ENCODE measurements at regions not wholly inside any gene's neighbourhood (a gene's known extent, or its start where the extent isn't known, plus 50 kb on each side); places are given as distances from the start of the nearest gene placed in this dataset.
"Not testable (repeated sequence)": the region's sequence is repeated elsewhere in the genome, so short reads cannot be mapped to it uniquely, and the experiment has no call there.

DNA sequence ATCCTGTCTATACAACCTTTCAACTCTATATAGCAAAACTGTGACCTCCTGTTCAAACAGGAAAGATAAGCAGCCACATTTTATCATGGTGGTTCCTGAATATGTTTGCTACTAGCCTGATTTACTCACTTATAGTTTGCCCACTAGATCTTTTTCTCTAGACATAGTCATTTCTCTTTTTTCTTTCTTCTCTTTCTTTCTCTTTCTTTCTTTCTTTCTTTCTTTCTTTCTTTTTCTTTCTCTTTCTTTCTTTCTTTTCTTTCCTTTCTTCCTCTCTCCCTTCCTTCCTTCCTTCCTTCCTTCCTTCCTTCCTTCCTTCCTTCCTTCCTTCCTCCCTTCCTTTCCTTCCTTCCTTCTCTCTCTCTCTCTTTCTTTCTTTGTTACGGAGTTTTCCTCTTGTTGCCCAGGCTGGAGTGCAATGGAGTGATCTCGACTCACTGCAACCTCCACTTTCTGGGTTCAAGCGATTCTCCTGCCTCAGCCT is 142.0 kb upstream of the TBL1XR1 start:
- not testable (repeated sequence) for DNase-seq

DNA sequence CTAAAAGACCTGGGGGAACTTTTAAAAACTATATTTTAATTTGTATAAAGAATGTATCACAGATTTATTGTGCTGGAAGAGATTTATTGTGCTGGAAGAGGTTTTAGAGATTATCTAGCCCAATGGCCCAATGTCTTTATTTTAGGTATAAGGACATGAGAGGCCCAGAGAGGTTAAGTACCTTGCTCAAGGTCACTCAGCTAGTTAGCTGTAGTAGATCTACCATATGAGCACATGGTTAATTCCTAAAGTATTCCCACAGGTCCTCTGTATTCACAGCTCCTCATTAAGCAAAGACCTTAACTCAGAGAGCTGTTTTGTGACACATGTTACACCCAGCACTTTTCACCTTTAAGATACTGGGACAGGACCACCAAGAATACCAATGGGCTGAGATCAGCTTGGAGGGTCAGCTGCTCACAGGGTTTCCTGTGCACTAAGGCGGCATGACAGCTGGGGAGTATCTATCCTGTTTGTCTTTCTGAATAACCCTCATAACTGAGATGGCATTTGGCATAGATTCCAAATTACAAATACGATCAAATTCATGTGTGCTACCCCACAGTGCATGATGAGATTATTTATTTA is 143.1 kb upstream of the TBL1XR1 start:
- DNase-seq = no peak

DNA sequence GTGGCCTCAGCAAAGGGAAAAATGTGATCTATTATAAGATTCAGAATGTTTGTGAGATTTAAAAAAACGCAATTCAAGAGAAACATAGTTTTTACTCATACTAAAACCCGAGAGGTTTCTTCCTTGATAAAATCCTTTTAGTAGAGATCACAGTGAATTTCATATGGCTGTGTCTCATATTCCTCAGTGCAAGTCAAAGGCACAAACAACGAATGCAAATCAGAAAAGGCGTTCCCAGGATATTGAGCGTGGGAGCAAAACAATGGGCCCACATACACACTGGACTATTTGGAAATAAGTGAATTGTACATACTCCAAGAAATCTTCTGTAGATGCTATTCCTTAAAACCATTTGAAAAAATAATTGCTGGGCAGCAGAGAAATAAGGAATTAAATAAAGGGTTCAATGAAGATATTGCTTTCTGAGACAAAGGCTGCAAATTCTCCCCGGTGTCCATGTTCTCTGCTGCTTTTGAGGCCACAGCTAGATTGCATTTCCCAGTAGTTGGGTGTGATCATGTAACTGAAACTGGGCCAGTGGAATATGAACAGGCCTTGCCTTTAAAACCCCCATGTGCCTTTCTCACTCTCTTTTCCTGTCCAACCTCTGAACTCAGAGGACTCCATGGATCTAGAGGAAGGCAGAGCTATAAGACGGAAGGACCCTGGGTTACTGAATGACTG is 144.6 kb upstream of the TBL1XR1 start:
- no peak for DNase-seq

DNA sequence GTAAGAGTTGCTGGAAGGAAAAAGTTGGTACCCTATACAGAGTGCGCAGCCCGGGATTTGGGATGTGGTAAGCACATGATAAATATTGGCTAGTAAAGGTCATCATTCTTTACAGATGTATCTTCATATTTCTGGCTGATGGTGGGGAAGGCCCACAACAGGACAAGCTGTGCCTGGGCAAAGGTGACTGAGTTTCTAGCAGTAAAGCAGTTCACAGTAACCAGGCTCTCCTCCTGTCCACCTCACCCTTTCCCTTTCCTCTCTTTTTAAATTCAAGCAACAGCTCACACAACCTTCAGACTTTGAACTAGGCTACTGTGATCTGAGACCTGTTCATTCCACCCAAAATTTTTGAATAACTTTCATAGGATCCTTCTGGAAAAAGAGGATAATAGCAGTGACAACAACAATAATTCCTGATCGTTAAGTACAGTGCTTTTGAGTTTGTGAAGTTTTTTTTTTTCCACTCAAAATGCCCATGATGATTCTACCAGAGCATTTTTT is 145.9 kb upstream of the TBL1XR1 start:
- no peak for DNase-seq

DNA sequence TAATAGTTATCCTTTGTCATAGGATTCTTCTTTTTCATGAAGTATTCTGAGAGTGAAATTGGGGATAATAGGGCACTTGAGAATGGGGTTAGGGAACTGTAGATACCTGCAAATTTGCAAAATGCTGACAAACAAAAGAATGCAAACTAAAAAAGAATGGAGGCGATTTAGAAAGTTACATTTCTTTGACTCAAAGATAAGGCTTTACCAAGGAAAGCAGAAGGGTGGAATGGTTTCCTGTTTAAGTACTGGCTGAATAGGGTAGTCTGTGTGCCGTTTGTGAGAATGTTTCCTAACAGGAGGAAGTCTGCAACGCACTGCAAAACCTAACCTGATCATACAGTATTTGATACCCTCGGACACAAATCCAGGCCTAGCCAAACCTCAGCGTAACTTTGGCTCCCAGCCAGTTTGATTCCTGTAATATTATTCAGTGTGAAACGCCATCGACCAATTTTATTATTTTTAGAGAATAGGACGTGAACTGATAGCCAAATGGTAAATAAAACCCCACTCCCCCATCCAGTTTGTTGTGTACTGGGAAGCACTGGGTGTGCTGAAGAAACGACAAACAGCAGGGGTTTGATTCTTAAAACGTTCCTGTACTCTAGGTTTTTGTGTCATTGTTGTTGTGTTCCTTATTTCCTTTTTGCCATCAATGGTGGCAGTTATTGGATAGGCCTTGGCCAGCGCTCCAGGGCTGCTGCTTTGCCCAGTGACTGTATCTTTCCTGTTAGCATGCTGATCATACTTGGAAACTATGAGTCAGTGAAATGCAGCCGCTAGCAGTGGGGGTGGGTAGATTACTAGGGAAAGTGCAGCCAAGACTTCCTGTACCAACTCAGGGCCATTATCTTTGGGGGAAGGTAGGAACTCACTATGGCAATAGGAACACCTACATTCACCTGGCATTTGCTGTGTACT is 148.0 kb upstream of the TBL1XR1 start:
- no peak for DNase-seq

DNA sequence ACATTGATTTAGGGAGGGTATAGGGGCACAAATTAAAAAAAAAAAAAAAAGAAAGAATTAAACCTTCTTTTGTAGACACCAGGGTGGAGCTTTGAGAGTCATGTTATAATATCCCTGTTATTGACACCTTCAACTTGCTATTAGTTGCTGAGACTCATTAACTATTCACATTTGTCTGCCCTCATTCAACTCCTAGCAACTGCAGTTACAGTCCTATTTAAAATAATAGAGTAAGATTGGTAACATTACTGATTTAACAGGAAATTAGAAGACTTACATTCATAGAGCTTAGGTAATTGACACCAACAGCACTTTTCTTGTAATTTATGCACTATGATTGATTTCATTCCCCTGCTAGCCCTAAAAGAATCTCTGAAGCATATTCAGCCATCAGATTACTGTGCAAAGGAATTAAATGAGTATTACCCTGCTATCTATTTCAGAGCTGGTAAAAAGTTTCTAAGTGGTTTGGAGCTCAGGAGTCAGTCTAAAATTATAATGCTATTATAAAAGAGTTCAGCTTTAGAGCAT is 148.8 kb upstream of the TBL1XR1 start:
- DNase-seq = no peak

DNA sequence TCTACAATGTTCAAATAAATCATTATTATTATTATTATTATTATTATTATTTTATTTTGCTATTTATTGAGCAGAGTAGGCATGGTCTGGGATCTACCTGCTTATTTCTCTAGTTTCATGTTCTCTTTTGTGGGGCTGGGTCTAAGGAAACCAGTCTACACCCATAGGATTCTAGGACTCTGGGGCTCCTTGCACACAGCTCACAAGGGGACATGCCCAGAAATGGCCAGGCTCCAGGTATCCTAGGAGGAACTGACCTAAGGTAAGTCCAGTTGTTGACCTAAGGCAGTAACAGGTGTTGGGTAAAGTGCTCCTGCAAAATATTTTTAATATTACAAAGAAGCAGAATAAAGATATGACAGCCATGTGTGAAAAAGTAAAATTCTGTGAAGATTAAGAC is 149.6 kb upstream of the TBL1XR1 start:
- DNase-seq = no peak

DNA sequence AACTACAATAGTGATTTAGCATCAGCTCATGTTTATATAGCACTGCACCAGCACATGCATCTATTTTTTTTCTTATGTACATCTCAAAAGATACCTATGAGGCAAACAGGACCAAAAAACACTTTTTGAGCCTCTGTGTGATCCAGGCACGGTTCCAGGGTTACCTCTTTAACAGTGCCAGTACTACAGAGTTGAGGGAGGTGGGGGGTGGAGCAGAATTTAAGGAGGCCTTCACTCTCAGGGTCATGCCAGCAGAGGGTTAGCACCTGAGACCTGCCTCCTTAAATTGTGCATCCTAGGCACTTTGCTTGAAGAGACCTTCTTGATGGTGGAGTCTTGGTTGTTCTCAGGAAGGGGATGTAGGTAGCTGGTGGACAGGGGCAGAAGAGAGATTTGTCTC is 150.3 kb upstream of the TBL1XR1 start:
- DNase-seq = no peak

DNA sequence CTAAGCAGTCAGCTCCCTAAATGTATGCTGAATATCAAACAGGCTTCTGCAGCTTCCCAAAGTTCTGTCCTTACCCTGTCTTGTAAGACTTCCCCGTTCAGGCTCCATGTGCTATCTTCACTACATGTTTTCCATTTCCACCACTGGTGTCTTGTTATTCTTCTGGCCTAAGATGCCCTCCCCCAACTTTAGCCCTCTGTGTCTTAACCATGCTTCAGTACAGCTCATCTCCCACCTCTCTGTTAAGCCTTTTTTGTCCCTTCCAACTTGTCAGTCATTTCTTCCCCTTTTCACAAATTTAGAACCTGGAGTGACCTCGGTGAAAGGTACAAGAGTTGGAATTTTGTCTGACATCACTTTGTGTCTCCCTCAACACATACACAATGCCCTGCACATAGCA is 151.7 kb upstream of the TBL1XR1 start:
- no peak for DNase-seq

DNA sequence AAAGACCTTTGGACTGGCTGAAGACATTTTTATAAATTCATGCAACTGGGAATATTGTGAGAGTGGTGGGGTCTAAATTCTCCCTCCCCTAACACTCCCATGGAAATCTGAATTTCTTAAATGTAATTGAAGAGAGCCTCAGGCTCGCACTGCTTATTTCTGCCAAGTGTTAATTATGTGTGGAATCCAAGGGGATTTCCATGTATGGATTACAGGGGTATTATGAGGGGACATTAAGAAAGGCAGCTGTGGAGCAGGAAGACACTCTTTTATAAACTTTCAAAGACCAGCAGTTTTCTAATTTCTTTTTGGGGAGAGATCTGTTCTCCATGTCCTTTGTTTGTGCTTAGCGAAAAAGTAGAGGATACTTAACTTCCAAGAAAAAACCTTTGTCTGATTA is 152.1 kb upstream of the TBL1XR1 start:
- DNase-seq = no peak

DNA sequence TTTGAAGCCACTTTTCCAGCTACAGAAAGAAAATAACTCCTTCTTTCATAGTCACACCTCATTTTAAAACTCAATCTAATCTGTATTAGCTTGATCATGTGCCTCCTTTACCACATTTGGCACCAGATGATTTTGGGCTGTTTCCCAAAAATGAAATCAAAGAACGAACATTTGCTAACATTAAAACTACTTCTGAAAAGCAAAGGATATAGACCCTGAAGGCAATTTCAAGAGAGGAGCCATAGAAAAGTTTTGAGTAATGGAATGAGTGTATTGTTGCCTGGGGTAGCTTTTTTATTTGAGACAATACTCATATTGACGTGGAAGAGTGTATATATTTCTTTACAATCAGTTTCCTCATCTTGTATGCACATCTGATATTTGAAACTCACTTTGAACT is 152.8 kb upstream of the TBL1XR1 start:
- DNase-seq = no peak

DNA sequence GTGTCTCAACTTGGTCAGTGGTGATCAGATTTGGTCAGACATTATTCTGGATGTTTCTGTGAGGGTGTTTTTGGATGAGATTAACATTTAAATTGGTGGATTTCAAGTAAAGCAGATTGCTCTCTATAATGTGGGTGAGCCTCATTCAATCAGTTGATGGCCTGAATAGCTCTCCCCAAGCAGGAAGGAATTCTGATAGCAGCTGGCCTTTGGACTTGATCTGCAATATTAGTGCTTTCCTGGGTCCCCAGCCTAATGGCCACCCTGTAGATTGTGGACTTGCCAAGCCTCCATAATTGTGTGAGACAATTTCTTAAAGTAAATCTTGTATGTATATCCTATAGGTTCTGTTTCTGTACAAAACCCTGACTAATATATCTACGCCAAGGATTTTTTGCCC is 153.9 kb upstream of the TBL1XR1 start:
- no peak for DNase-seq

DNA sequence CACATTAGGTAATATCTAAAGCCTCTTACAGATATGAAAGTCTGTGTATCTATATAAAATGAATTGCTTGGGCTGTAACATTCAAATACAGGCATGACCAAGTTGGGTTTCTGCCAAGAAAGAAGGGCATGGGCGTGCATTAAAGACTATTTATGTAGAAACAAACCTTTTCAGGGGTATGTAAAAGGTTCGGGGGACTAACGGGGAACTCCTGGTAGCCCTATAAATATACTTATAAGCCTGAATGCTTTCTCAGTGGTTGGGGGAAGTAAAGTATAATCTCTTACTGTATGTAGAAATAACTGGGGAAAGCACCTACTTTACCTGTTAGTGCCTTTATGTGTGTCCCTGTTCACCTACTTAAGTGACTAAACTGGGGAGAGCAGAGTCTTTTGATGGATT is 154.5 kb upstream of the TBL1XR1 start:
- no peak for DNase-seq

DNA sequence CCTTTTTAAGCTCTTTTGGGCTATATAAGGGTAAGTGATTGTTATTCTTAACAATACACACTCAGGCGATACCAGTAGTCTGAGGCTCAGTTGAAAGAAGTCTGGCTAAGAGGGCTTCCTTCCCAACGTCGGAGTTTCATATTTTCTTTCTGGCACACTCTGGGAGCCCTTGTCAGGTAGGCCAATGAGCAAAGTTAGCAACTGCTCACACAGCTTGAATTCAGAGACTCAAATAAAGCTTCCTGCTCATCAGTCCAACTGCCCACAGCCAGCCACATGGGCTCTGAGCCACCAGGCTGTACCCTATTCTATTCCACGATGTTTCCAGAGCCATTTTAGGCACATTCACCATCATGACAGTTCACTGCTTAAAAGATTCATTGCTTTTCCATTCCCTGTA is 155.1 kb upstream of the TBL1XR1 start:
- no peak for DNase-seq

DNA sequence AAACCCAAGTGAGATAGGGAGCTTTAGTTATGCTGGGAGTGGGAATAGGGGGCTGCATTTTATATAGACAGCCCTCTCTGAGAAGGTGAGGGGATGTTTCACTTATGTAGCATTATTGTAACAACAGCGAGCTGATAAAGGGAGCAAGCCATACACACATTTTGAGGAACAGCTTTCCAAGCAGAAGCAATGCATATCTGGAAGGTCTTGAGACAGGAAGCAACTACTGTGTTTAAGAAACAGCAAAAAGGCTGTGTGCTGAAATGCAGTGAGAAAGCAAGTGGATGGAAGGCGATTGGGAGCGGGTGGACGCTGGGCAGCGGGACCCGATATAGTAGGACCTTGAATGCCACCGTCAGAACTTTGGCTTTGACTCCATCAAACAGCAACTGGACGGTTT is 155.9 kb upstream of the TBL1XR1 start:
- no peak for DNase-seq

DNA sequence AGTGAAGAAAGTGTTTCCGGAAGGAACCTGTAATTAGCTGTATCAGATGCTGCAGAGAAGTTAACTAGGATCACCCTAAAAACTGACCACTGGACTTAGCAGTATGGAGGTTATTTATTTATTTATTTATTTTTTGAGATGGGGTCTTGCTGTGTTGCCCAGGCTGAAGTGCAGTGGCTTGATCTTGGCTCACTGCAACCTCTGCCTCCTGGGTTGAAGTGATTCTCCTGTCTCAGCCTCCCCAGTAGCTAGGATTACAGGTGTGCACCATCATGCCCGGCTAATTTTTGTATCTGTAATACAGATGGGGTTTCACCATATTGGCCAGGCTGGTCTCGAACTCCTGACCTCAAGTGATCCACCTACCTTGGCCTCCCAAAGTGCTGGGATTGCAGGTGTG is 156.6 kb upstream of the TBL1XR1 start:
- DNase-seq = not testable (repeated sequence)

DNA sequence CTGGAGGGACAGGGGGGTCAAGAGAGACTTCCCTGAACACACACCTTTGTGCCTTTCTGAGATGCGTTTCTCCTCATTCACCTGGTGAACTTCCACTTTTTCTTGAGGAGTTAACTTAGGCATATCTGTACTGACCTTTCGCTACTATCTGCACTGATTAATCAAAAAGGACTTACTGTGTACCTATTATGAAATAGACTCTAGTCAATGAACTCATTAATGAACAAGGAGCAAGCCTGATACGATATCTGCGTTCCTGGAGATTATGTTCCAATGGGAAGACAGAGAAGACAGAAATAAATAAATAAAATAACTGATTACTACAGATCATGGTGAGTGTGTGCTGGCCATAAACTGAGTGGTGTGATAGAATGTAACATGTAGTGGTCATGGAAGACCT is 157.2 kb upstream of the TBL1XR1 start:
- DNase-seq = no peak

DNA sequence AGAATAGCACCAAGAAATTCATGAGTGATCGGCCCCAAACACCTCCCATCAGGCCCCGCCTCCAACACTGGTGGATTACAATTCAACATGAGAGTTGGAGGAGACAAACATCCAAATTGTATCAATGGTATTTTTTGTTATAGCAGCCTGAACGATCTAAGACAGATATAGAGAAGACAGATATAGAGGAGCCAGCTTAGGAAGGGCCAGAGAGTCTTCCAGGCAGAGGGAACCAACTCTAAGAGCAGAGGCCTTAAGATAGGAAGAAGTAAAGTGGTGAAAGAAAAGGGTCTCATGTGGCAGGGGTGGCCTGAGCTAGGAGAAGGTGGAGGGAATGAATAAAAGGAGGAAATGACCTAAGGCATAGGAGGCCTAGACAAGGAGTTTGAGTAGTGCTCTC is 158.8 kb upstream of the TBL1XR1 start:
- DNase-seq = no peak

DNA sequence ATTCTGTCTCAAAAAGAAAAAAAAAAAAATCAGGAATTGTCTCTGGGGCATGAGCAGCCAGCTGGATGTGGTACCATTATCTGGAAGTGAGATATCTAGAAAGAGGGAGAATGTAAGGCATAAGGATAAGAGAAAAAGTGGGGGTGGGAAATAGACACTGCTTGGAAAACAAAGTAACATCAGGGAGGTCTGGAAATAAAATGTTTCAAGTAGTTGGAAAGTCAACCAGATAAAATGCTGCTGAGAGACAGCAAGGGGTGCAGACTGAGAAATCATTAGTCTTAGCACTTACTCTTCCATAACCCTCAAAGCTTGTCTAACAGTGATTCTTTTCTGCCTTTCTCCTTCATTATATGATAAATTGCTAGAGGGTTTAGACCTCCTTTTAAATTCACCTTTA is 159.7 kb upstream of the TBL1XR1 start:
- DNase-seq = no peak

DNA sequence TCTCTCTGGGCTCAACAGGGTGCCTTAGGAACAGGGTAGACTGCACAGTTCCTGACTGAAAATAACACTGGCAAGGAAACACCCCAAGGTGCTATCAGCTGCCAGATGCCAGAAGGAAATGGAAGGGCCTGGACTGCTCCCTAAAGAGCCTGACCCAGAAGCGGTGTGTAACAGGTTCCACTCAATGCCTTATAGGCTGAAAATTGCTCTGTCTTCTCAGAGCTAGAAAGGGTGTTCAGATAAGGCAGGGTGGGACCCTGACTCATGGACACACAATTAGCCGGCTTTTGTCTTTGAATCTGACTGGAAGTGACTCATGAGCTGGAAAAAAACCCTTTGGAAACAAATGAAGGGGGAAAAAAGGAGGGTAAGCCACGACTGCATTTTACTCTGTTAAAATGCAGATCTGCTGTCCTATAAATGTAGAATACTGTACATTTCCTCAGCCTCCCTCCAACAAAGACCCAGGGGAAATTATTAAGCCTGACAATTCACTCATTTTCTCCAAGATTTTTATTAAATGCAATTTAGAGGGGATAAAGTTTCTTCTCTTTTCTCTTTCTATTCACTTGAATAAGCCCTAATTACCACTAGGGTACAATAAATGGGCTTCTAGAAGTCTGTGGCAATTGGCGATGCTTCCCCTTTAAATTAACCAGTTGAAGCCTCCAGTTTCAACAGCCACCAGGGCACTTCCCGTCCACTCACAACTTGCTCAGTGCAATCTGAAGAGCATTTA is 160.2 kb upstream of the TBL1XR1 start:
- DNase-seq = peak; percentile 34

DNA sequence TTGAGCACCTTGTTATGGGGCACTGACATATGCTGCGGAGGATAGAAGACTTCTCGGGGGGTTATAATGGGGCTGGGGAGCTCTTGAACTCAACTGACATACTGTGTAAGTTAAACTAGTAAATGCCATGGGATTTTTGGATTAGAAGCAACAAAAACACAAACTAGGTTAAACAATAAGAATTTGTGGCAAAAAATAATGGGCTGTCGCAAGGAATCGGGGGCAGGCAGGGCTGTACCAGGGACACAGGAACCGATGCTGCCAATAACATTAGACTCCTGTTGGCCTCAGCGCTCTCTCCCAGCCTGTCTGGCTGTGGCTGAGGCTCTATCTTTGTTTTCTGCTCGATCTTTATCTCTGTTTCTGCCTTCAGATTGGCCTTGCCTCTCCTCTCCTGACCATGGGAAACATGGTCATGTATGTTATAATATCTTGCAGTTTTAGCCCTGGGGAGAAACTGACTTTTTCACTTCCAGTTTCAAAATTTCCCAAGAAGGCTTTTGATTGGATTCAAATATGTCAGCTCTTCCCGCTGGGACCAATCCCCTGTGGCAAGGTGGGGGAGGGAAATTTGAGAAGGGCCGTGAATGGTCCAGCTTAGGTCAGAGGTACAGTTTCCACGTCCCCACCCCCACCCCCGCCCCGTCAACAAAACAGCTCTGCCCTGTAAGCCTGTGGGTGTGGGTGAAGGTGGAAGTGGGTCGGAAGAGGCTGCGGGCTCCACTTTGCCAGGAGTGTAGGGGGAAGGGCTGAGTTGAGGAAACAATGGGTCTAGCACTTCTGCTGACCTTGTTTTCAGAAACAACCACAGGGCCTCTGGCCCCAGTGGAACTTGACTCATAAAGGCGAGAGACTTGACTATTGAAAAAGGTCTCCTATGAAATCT is 161.1 kb upstream of the TBL1XR1 start:
- peak; percentile 60 for DNase-seq

All from retina (tissue), 1 donor.